GM18502 (cell line): ENCODE measurements at regions not wholly inside any gene's neighbourhood (a gene's known extent, or its start where the extent isn't known, plus 50 kb on each side); places are given as distances from the start of the nearest gene placed in this dataset.
A peak's percentile ranks its signal among the peaks of the same experiment; 100 is the strongest.

Experiments used
- ATAC-seq: cut with Tn5 transposase; IDR thresholded peaks from one replicate; pipeline ENCODE4 v1.9.1; 2021; ENCODE audit warnings: mild to moderate bottlenecking; ENCODE audit not compliant: unreplicated experiment, poor library complexity

DNA sequence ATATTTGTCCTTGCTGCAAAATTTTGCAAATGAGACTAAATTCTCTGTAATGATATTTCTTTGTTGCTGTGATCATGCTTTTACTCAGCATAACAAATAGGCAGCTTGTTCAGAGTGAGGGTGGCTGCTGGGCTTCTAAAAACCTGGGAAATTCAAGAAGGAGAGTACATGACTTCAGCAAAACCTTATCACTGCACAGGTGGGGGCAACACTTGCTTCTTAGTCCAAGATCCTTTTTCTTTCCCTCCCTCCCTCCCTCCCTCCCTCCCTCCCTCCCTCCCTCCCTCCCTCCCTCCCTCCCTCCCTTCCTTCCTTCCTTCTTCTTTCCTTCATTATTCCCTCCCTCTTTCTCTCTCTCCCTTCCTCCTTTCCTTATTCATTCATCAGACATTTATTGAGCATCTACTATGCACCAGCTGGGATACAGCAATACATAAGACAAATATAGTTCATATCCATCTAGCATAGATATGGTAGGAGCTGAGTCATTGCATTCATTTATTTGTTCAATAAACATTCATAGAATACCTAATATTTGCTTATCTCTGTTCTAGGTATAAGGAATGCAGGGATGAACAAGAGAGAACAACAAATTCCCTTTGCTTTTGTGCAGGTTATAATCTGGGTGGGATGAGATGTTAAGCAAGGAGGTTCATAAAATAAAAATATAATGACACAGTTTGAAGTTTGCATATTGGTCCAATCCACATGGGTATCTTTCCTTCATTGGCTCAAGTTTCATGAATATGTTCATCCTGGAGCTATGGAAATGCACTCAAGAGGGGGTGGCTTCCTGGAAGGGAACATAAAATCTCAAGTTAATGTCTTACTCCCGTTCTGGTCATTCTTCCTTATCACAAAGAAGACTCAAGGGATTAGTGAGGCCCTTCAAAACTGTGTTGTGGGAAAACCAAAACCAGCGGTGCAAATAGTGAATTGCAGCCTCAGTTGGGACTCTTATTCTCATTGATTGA, 210.7 kb downstream of the PDCD6IP start:
- no peak for ATAC-seq

DNA sequence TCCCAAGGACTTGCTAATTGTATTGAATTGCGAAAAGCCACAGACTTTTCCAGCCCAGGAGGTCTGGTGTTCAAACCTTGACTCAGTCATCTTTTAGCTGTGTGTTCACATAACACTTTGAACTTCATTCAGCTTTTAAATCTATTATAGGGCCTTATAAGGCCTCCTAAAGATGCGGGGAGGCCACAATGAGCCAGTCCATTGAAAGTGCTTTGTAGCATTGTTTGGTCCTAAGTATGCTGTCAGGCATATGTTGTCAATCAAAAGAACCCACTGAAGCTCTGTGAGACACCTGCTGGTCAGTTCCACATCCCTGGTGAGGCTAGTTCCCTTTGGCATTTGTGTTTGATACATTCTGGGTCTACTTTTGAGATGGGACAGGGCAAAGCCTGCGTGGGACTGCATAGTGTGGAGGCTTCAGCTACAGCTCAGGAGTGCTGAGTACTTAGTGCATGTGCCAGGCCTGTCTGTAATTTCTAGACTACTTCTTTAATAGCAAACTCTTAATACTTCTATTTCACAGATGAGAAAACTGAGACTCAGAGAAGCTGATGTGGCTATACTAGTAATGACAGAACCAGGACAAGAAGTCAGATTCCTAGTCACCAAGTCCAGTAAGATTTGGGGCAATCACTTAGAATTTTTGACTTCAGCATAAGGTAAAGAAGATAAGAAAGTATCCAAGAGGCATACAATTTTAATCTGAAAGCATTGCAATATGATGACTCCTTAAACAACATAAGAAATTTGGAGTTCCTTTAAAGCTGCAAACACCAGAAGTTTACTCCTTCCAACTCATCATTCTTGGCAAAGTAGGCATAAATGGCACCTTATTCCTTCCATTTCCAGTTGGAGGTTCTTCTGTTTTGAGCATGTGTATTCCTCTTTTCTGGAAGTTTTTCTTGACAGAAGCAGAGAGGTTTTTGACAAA, 213.0 kb downstream of the PDCD6IP start:
- no peak for ATAC-seq

DNA sequence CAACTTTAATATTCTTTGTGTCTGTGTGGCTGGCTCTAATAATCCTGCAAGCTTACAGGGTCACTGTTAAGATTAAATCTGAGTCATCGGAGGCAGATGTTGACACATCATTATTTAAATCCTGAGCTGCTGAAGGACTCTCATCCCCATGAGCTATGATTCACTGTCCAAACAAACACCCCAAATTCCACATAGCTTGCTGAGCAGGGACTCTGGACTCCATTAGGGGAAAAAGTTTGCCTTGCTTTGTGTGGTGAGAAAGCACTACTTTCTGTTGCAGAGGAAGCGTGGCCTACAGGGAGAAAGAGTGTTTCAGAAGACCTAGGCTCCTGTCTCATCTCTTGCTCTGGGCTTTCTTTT, 213.7 kb downstream of the PDCD6IP start:
- no peak for ATAC-seq

GRCh38 chr3:34013818-34014570, 215.6 kb downstream of the PDCD6IP start:
- ATAC-seq: no peak

- no peak for ATAC-seq
Measured at GRCh38 chr3:34015204-34016142, 217.0 kb downstream of the PDCD6IP start.

- peak; percentile 47 for ATAC-seq
Measured at GRCh38 chr3:34016925-34017587, 218.6 kb downstream of the PDCD6IP start.

DNA sequence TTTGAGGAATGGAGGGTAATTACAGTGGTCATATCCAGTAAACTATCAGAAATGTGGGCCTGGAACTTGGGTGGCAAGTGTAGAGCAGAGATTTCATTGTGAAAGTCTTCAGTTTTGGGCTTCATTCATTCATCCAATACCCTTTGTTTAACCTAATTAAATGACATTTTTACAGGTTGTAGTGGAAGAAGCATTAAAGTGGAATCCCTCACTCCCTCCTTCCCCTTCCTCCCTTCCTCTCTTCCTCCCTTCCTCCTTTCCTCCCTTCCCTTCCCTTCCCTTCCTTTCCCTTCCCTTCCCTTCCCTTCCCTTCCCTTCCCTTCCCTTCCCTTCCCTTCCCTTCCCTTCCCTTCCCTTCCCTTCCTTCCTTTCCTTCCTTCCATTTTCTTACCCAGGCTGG, 219.3 kb downstream of the PDCD6IP start:
- ATAC-seq: no peak

DNA sequence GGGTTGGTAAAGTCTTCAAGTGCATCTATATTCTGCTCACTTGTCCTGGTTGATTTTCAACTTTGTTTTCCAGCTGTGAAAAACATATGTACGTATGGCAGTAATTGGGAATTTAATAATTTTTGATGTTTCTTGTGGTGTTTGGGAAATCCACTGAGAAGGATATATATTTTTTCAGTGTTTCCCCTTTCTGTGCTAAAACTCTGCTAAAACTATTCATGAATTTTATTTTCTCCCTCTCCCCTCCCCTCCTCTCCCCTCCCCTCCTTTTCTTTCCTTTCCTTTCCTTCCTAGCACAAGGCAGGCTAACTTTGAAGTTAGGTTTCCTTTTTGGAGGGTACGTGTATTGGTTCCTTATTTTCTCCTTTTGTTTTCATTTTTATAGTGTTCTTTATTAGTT, 220.7 kb downstream of the PDCD6IP start:
- no peak for ATAC-seq

- ATAC-seq: no peak
Measured at GRCh38 chr3:34020170-34020569, 221.7 kb downstream of the PDCD6IP start.

DNA sequence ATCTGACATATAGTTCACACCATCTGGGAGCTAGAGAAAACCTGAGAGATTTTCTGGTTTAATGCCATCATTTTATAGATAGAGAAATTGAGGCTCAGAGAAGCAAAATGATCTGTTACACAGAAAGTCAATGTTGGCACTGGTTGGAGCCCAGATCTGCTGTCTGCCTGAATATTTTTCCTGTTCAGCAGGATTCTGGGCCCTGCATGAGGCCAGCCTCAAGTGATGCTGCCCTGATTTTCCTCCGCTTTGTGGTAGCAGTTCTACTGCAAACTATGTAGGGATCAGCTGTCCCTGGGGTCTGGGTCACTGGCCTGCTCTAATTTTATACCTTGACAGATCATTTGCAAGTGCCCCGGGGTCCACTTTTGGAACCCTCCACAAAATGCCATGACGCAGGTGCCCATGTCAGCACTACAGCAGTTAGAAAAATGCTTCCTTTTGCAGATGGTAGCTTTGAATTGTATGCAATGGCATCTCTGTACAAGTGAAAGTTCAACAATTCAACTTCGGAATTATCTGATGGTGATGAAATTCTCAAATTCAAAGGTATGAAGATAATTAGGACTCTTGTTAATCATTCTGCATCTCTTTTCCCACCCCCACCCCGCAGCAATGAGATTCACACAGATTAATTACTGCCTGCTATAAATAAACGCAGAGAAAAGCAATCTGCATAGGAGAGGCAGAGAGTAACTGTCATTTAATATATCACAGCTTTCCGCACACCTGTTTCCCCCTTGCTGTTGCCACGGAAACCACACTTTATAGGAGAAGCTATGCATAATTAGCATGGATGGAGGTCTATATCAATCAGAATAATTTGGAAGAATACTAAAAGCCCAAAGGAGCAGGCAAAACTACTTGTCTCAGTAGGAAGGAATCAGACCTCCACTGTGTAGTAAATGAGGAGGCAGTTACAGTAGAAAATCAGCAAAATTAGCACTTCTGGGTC, 222.6 kb downstream of the PDCD6IP start:
- ATAC-seq: no peak

GRCh38 chr3:34022147-34022546, 223.7 kb downstream of the PDCD6IP start:
- no peak for ATAC-seq

DNA sequence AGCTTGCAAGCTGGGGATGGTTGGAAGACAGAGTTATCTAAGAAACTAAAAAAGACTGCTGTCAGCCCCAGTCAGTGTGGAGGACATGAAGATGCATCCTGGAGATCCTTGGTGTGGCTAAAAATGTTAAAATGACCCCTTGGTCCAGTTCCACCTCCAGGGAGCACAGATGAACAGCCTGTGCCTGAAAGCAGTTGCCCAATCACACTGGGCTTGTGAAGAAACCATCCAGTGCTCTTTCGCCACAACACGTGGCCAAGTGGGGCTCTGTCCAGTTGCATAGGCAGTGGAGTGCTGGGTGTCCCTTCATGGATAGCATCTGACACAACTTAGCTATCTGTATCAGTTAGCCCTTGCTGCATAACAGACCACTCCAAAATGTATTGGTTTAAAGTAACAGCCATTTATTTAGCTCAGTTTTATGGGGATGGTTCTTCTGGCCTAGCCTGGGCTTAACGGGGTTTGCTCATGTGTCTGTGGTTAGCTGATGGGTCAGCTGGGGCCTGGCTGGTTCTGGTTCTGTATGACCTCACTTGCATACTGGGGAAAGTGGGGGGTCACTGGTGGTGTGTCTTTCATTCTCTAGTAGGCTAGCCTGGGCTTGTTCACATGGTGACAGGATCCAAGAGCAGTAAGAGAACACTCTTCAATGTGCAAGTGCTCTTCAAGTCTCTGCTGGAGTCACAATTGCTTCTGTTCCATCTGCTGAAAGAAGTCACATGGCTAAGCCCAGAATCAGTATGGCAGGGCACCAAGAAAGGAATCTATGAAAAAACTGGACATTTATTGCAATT, 226.2 kb downstream of the PDCD6IP start:
- ATAC-seq: no peak

DNA sequence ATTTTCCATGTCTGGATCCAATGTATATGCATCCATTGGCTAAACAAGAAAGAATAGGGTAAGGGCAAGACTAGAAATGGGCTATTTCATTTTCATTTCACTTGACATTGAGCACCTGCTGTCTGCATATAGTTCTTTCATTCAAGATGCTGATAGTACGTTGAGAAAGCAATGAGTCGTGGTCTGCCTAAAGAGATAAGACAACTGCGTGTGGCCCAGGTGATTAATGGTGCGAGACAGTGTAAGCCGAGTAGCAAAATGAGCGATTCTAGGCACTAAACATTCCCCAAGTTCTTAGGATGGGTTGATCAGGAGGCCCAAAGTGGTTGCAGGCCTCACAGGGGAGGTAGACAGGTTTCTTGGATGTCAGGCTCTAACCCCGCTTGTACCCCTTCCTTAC, 235.4 kb downstream of the PDCD6IP start:
- no peak for ATAC-seq

GRCh38 chr3:34034840-34035239, 236.4 kb downstream of the PDCD6IP start:
- ATAC-seq: no peak

DNA sequence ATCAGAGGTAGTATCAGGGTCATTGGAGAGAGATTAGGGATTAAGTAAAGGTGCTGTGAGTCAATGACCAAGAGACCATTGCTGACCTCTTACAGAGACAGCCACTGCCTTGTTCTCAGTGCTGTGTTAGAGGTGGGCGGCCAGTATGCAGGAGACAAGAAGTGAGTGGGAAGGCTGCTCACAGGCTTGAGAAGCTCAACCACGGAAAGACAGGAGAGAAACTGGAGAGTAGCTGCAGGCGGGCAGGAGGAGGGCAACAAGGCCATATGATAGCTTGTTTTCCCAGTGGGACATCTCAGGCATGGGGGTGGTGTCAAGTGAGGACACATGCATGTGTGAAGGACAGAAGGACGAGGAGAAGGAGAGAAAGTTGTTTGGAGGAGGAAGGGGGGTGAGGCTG, 237.3 kb downstream of the PDCD6IP start:
- no peak for ATAC-seq

DNA sequence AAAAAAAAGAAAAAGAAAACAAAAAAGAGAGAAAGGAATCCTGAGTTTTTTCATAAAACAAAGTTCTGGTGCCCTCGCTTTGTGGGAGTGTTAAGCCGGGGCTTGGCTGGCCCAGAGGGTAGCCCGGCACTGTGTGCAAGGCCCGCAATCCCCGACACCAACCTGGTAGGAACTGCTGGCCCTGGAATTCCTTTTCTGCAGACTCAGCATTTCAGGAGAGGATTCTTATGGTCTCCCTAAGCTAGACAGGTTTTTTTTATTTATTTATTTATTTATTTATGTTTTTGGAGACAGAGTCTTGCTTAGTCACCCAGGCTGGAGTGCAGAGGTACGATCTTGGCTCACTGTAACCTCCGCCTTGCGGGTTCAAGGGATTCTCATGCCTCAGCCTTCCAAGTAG, 238.8 kb downstream of the PDCD6IP start:
- ATAC-seq: no peak

DNA sequence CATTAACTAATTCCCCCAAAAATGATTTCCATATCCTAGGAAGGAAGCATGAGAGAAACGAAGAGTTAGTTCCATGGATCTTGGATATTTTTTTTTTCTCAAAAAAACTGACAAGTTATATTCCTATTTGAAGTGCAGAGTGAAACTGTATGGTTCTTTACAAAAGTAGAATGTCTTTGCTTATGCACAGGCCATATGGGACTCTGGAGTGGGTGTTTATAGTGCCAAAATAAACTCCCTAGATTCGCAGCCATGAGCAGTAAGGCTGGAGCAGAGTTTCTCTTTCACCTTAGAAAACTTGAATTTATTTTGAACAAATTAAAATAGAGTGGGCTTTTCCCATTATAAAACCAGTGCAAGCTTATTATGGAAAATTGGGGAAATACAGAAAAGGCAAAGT, 239.7 kb downstream of the PDCD6IP start:
- ATAC-seq: no peak
